CD1c-positive myeloid dendritic cell (primary cell): ENCODE measurements at regions not wholly inside any gene's neighbourhood (a gene's known extent, or its start where the extent isn't known, plus 50 kb on each side); places are given as distances from the start of the nearest gene placed in this dataset.

ENCODE experiments used
- DNase-seq: peaks from one replicate; pipeline ENCODE4 v3.0.0-alpha.2; 2016; ENCODE audit errors: extremely low spot score

DNA sequence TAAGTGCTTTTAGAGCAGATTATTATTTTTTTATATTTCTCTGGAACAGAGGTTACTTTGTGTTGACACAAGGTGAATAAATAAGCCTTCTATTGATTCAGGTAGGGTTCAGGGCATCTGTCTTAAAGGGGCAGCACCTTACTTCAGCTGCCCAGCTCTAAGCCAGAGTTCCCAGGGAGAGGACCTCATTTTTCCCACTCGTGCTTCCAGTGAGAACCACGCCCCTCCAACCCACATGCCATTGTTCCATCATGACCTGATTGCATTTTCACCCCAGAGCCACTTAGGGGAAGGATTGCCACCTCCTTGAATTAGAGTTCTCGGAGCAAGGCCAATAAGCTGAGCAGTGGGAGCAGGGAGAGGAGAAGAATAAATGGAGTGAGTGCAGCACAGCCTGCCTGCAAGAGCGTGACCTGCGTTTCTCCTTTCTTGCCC lies 104.3 kb upstream of the FRY start:
- no peak for DNase-seq

DNA sequence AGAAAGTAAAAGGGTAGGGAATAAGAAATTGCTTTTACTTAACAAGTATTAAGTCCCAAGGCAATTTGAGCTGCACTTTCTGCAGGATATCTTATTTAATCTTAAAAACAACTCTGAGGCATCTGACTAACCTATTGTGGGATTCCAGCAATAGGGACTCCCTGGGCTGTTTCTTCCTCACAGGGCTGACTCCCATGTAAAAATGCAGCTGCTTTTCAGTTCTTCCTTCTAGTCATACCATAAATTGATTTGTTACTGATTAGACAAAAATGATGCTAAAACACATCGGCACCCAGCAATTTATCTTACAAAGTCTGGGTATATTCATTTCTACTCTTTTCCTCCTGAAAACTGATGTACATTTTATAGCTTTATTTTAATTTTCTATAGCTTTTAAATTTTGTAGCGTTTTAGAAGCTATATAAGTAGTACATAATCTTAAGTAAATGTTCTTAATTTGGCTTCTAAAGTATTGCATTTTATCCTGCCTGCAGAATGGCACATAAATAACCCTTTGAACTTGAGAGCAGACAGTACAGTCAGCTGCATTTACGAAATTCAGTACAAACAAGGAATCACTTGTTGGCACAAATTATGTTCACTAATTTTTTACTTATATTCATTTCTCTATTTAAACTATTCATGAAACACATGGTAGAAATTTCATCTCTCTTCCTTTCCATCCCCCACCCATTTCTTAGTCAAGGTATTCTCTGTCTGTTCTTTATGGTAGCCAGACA lies 102.4 kb upstream of the FRY start:
- DNase-seq: no peak

DNA sequence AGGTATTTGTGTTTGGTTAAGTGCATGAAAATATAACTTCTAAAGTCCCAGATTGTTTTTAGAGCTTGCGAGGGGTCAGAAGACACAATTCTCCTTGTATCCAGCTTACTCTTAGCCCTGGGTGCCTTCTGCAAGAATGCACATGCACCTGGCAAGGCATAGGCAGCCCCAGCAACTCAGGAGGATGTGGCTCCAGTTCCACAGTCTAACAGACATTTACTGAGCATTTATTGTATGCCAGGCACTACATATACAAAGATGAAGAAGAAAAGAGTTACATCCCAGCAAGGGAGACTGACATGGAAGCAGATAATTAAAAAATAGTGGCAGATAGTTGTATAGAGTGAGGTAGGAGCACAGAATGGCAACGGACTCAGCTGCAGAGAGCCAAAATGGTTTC lies 101.1 kb upstream of the FRY start:
- DNase-seq: no peak

DNA sequence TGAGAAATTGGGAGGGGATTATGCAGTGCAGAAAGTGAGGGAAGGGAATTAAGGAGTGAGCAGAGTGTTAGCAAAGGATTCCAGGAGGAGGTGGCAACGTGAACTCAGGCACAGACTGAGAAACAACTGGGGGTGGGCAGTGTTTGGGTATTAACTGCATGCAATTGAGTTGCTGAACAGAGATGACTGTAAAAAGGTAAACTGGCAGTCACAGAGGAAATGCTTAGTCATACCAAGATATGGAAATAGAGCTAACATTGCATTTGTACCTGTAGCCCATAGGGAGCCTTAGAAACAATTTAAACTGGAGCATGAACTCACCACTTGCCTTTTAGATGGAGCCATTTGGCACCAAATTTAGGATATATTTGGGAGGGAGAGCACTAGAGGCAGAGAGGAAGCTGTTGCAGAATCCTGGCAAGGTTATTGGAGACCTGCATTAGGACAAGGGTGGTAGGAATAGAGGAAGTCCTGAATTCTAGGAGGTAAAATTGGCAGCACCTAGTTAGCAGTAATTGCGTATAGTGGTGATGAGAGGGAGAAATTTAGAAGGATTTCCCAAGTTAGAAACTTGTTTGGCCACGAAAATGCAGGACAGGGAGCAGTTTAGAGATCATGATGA lies 100.6 kb upstream of the FRY start:
- no peak for DNase-seq

DNA sequence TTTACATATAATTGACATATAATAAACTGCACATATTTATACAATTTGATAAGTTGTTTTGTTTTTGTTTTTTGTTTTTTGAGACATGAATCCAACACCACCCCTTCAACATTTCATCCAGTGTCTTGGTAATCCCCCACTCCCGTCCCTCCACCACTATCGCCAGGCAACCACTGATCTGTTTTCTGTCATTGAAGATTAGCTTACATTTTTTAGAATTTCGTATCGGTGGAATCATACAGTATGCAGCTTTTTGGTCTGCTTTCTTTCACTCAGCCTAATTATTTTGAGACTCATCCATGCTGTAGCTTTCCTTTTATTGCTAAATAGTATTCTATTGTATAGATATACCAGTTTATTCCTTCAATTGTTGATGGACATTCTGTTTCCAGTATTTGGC lies 94.1 kb upstream of the FRY start:
- no peak for DNase-seq

DNA sequence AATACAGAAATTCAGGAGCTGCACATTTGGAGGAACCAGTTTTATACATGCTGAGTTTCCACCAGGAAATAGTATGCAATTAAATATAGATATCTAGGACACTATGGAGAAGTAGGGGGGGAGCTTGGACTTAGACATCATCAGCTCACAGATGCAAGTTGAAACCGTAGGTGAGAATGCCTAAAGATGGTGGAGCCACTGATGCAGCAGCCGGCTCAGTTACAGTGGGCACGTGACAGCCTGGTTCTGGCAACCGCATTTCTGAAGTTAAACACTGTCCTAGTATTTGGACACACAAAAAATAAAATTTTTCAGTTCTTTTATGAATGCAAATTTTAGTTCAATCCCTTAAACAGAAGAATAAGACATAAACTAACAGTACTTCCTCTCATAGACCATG lies 91.5 kb upstream of the FRY start:
- DNase-seq: no peak

DNA sequence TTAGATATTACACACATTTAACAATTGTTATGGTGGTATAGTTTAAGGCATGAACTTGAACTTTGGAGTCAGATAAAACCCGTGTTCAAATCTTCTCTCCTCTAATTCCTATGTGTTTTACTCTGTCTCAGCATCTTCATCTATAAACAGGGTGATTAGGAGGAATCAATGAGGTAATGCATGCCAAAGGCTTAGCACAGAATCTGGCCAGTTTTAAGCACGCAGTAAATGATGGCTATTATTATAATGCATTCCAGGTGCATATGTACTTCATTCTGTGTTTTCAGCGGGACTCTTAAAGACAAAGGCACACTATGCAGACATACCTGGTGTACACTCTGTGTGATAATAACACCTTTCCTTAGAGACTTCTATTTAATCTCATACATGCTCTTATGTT lies 88.0 kb upstream of the FRY start:
- no peak for DNase-seq

DNA sequence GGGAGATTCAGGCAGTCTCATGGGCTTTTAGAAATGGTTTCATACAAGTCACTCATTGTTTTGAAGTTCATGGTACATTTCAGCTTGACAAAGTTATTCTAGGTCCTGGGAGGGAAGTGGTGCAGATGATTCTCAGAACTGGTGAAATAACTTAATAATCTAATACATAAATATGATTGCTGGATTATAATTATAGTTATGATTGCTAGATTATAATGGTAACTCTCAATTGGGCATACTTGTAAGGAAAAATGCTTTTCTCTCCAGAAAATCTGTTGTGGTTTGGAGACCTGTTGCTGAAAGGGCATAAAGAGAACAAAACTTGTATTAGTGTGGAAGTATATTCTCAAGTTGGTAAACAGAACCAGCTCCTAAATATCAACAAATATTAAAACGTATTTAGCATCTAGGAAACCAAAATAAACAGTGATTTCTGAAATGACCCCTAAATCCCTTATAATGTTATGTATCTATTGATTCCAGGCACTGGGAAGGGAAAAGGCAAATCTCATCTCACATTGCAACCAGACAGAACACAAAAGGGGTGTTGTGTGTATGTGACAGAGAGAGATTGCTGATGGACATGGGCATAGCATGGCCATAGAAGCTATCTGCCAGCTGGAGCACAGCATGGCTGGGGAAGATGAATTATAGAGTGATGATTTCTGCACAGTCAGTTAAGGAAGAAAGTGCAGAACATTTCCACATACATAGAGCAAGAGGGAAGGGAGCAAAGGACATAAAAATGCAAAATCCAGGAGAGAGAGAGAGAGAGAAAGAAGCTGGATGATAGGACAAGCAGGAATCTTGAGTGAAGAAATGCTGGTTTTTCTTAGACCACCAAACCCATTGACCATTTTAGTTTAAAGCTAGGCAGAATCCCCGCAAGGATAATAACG lies 87.1 kb upstream of the FRY start:
- no peak for DNase-seq

DNA sequence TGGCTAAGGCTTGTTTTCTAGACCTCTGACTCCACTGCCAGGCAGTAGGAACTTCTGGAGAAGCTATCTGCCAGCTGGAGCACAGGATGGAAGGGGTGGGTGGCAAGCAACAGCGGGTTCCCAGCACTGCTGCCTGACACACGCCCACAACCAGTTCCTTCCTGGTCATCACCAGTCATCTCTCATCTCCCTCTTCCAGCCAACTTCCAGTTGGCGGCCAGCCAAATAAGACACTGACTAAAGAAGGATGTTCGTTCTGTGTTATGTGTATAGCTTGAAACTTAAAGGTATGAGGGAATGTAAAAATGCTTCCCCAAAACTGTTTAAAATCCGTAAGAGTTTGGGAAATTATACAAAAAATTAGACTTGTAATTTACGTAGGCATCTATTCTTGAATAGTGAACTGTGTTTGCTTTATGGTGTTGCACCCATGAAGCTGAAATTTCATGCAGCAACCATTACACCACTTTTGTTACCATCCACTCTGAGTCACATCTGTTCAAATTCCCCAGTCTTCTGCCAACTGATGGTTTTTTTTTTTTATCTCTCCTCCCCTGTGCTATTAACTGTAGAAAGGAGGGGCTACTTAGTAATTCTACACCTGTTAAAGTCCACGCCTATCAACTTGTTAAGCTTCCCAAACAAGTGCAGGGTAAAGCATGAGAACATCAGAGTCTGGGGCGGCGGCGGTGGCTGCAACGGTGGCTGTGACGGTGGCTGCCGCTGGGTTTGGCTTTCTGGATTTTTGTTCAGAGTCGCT lies 86.2 kb upstream of the FRY start:
- peak; percentile 96 for DNase-seq

DNA sequence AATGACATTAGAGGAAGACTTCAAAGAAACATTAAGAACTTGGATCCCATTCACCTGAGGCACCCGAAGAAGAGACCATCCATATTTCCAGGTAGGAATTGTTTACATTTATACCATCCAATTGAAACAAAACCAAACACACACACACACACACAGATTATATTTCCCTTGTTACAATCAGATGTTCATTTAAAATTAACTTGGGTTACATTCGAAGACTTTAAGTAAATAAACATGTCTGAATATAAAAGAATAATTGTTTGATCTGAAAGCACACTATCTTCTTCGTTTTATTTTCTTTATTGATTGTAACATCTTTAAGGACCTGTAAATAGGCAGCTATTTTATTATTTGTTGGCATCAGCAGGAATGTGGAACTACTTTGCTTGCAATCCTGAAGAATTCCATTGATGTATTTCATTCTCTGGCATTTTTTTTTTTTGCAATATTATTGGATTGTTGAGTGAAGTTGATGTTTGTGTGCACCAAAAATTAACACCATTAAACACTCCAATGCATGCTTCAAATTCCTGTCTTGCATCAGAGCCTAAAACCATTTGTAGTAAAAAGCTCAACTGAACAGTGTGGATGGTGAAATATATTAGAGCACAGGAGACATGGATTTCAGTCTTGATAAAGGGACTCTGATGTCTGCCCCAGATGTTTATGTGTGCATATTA lies 85.3 kb upstream of the FRY start:
- DNase-seq: no peak

DNA sequence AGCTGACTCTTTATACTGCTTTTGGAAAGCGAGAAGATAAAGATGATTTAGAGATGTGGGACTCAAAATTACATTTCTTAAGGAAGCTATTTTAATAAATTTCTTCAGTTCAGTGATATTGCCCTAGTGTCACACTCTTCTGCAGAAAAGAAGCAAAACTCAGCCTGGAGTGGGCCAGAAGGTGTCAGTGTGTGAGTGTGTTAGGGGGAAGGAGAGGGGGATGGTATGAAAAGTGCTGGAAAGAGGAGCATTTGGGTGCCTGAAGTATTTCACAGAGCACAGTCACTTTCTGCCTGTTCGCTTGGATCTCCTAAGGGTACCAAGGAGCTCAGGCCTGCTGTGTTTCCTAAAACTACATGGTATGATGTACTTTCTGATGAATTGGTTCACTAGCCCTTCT lies 84.5 kb upstream of the FRY start:
- no peak for DNase-seq

DNA sequence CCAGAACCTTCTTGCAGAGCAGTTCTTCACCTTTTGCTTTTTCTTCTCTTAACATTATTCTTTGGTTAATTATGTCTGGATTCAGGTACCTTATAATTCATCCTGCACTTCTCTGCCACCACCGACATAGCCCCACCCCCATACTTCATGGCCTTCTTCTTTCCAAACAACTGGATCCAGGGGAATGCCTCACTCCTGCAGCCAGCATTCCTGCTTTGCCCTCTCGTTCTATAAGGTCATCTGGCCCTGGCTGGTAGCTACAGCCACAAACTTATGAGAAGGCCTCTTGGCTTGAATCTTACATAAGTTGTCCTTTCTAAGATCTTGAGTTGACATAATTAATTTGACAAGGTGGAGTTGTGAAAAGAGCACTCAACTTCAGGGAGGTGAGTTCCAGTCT lies 84.1 kb upstream of the FRY start:
- no peak for DNase-seq

DNA sequence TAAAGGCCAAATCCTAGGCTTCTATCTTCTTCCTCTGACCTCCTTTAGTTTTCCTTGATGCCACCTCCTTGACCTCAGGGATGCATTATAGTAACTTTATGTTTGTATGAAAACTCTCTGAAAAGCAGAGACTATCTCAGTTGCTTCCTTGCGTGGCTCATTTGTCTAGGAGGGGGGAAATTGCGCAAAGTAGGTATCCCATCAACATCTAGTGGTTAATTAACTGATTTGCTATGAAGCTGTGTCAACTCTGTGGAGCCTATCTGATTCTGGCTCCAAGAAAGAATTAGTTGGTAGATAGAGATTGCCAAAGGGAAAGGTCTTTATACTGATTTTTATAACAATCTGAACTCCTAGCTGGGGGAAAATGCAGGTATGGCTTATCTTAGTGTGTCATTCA lies 82.1 kb upstream of the FRY start:
- DNase-seq: no peak

DNA sequence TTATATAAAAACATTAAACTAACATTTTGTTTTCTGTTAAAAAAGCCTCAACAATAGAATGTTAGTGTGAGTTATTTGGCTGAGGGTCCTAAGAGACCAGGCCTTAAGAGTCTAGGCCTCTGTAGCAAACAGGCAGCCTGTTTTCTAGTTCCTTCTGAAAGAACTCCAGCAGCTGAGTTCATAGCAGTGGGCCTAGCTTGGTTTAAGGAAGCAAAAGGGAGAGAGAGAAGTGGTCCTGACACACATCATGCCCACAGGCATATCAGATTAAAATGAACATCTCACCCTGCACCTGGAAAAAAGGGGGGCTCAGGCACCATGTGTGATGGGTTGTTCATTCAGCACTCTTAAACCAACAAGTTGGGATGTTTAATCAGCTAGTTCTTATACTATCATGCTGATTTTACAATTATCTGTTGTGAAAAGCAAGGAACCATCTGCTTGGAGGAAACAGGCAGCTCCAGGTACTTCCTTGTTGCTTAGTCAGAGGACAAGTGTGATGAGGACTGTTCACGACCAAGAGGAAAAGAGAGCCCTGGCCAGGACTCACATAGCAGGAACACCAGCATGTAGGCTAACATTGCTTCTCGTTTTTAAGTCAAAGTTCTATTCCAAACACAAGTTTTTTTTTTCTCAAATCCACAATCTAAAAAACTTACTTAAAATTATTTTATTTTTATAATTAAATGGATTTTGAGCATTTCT lies 81.3 kb upstream of the FRY start:
- peak; percentile 63 for DNase-seq

DNA sequence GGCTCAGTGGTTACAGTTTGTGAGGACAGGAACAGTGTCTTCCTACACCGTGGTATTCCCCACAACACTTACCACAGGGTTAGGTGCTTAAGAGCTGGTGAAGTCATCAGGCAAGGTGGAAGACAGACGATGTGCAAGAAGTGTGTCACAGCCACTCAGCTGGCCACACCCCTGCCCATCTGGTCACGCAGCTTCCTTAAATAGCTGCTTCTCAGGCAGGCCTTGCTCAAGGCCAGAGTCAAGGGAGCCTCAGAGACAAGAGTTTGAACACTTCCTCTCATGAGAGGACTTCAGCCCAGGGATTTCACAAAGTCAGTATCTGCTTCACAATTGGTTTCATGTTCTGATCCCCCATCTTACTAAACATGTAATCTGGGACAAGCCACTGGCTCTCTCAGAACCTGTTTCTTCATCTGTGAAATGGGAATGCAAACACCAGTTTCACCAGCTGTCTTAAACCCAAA lies 80.3 kb upstream of the FRY start:
- DNase-seq: peak; percentile 95

DNA sequence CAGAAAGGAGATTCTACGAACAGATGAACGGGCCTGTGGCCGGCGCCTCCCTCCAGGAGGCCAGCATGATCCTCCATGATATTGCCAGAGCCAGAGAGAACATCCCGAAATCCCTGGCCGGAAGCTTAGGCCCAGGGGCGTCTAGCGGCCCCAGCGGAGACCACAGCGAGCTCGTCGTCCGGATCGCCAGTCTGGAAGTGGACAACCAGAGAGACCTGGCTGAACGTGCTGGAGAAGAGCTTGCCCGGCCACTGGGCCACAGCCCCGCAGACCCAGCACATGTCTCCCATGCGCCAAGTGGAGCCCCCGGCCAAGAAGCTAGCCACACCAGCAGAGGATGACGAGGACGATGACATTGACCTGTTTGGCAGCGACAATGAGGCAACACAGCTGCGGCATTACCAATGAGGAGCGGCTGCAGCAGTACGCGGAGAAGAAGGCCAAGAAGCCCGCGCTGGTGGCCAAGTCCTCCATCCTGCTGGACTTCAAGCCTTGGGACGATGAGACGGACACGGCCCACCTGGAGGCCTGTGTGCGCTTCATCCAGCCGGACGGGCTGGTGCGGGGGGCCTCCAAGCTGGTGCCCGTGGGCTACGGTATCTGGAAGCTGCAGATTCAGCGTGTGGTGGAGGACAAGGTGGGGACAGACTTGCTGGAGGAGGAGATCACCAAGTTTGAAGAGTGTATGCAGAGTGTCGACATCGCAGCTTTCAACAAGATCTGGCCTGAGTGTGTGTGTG lies 78.8 kb upstream of the FRY start:
- DNase-seq: no peak

DNA sequence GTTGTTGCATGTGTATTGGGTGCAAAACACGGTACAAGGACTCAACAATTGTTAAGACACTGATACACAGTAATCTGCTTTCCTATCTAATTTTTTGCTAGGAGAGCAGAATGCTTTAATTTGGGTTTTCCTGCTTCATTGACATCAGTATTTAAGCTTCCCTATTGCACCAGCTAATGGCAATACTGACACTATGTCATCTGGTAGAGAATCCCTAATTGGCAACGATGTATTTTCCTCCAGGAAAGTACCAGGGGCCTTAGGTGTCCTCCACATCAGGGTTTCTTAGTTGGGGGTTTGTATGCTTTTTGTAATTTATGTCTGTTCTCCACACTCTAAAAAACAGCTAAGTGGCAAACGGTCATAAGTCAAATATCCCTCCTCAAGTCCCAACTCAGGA lies 76.5 kb upstream of the FRY start:
- no peak for DNase-seq

DNA sequence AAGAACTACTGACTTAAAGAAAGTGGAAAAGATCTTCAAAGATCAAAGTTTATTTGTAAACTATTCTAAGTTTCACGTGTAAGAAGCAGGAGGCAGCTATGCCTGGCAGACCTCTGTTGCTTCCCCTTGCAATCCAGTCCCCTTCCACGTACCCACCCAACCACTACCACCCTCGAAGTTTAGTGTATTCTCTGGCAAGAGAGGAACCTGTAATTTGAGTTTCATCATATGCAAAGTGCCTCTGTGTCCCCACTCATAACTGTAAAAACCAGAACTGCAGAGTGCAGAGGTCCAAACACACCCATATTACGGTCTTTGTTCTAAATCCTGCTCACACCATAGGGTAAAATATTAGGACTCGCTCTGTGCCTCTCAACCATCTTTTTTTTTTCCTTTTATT lies 75.8 kb upstream of the FRY start:
- peak; percentile 69 for DNase-seq

DNA sequence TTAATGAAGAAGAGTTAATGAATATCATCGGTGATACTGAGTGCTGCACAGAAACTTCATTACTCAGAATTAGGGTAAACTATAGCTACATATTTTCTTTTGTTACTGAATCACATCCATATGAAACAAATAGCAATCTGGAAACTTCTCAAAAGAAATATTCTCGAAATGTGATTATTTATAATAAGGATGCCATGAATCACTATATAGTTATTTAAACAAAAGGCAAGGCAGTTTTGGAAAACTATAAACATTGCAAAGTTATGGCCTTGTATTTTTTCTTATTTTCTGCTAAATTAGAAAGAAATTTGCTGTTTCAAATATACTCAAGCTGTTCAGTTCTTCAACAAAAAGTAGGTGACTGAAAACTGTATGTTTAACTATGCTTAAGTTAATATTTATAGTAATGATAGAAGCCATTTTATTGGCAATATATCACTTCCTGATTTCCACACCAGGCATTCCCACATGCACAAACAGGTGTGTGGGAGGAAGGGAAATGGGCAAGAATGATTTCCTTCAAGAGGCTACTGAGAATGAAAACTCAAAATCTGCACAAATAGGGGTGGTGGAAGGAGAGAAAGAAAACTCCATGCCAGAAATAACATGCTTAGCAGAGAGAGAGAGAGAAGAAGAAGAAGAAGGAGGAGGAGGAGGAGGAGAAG lies 74.5 kb upstream of the FRY start:
- DNase-seq: peak; percentile 23
